HEK293 (cell line): ENCODE measurements at regions not wholly inside any gene's neighbourhood (a gene's known extent, or its start where the extent isn't known, plus 50 kb on each side); places are given as distances from the start of the nearest gene placed in this dataset.

Experiments
- EGR2 ChIP-seq: fragments of 450-650 bp; formaldehyde crosslinking; IDR thresholded peaks from 2 replicates; pipeline ENCODE4 v1.5.1; 2016; ENCODE audit warnings: low read depth, missing biosample characterization, missing genetic modification characterization
- GFI1B ChIP-seq: fragments of 450-650 bp; formaldehyde crosslinking; IDR thresholded peaks from 2 replicates; pipeline ENCODE4 v1.5.1; 2016; ENCODE audit warnings: missing biosample characterization, missing genetic modification characterization
- HOXD13 ChIP-seq: sonication (generic); formaldehyde crosslinking; IDR thresholded peaks from 2 replicates; pipeline ENCODE4 v1.8.0; 2022; ENCODE audit warnings: missing genetic modification reagents, borderline replicate concordance
- PRDM2 ChIP-seq: fragments of 450-650 bp; formaldehyde crosslinking; IDR thresholded peaks from 2 replicates; pipeline ENCODE4 v1.5.1; 2016; ENCODE audit warnings: missing biosample characterization, missing genetic modification characterization, borderline replicate concordance
- RBAK ChIP-seq: fragments of 450-650 bp; formaldehyde crosslinking; IDR thresholded peaks from 2 replicates; pipeline ENCODE4 v1.5.1; 2016; ENCODE audit warnings: missing biosample characterization, missing genetic modification characterization
- REST ChIP-seq: fragments of 450-650 bp; formaldehyde crosslinking; IDR thresholded peaks from 2 replicates; pipeline ENCODE4 v1.5.1; 2016; ENCODE audit warnings: missing biosample characterization, missing genetic modification characterization
- SP3 ChIP-seq: fragments of 450-650 bp; formaldehyde crosslinking; IDR thresholded peaks from 2 replicates; pipeline ENCODE4 v1.5.1; 2016; ENCODE audit warnings: missing biosample characterization, missing genetic modification characterization
- ZBTB10 ChIP-seq: fragments of 450-650 bp; formaldehyde crosslinking; IDR thresholded peaks from 2 replicates; pipeline ENCODE4 v1.5.1; 2016; ENCODE audit warnings: missing biosample characterization, missing genetic modification characterization
- ZBTB26 ChIP-seq: fragments of 450-650 bp; formaldehyde crosslinking; optimal IDR thresholded peaks from 2 replicates; pipeline ENCODE3; 2016; ENCODE audit warnings: missing biosample characterization, mild to moderate bottlenecking, missing genetic modification characterization
- ZNF132 ChIP-seq: fragments of 450-650 bp; formaldehyde crosslinking; IDR thresholded peaks from 2 replicates; pipeline ENCODE4 v1.5.1; 2017; ENCODE audit warnings: missing biosample characterization, missing genetic modification characterization, borderline replicate concordance
- ZNF26 ChIP-seq: fragments of 450-650 bp; formaldehyde crosslinking; IDR thresholded peaks from 2 replicates; pipeline ENCODE4 v1.5.1; 2016; ENCODE audit warnings: missing biosample characterization, missing genetic modification characterization
- ZNF423 ChIP-seq: fragments of 450-650 bp; formaldehyde crosslinking; IDR thresholded peaks from 2 replicates; pipeline ENCODE4 v1.5.1; 2016; ENCODE audit warnings: missing biosample characterization, missing genetic modification characterization
- ZNF426 ChIP-seq: fragments of 450-650 bp; formaldehyde crosslinking; IDR thresholded peaks from 2 replicates; pipeline ENCODE4 v1.5.1; 2017; ENCODE audit warnings: missing biosample characterization, missing genetic modification characterization, mild to moderate bottlenecking, inconsistent platforms, moderate library complexity
- ZNF530 ChIP-seq: fragments of 450-650 bp; formaldehyde crosslinking; IDR thresholded peaks from 2 replicates; pipeline ENCODE4 v1.5.1; 2016; ENCODE audit warnings: low read depth, missing biosample characterization, missing genetic modification characterization
- ZNF704 ChIP-seq: fragments of 450-650 bp; formaldehyde crosslinking; IDR thresholded peaks from 2 replicates; pipeline ENCODE4 v1.5.1; 2016; ENCODE audit warnings: missing biosample characterization, missing genetic modification characterization
- ZNF791 ChIP-seq: fragments of 450-650 bp; formaldehyde crosslinking; IDR thresholded peaks from 2 replicates; pipeline ENCODE4 v1.5.1; 2016; ENCODE audit warnings: missing biosample characterization, missing genetic modification characterization
- ZSCAN18 ChIP-seq: fragments of 450-650 bp; formaldehyde crosslinking; IDR thresholded peaks from 2 replicates; pipeline ENCODE4 v1.5.1; 2016; ENCODE audit warnings: missing biosample characterization, missing genetic modification characterization

- TF ChIP-seq PRDM2 (tag by site-specific recombination) (no peak), ZNF423 (tag by site-specific recombination) (no peak), GFI1B (tag by site-specific recombination) (no peak), ZNF426 (tag by site-specific recombination) (no peak), ZNF791 (tag by site-specific recombination) (no peak), ZSCAN18 (tag by site-specific recombination) (no peak), ZBTB26 (tag by site-specific recombination) (no peak), ZNF704 (tag by site-specific recombination) (no peak), REST (no peak), ZNF132 (tag by site-specific recombination) (no peak), ZNF26 (tag by site-specific recombination) (no peak), ZBTB10 (tag by site-specific recombination) (no peak), SP3 (no peak), ZNF530 (no peak), HOXD13 (CRISPR knock-in tag) (no peak), EGR2 (no peak), RBAK (tag by site-specific recombination) (no peak)
Measured at GRCh38 chr16:64365448-64365931, 756.4 kb downstream of the CDH11 start (continued).
